Effector memory CD4-positive, alpha-beta T cell (primary cell): ENCODE measurements at regions not wholly inside any gene's neighbourhood (a gene's known extent, or its start where the extent isn't known, plus 50 kb on each side); places are given as distances from the start of the nearest gene placed in this dataset.
"Not testable (repeated sequence)": the region's sequence is repeated elsewhere in the genome, so short reads cannot be mapped to it uniquely, and the experiment has no call there.

Experiments used
- DNase-seq, 3 donors: peaks; one replicate each; pipeline ENCODE4 v3.0.0-alpha.2; 2020
- H3K27ac ChIP-seq: 2 replicates; pipeline ENCODE4 v1.7.0; 2013; ENCODE audit warnings: mild to moderate bottlenecking, low read length, moderate library complexity; ENCODE audit not compliant: insufficient read depth, poor library complexity, severe bottlenecking
- H3K27me3 ChIP-seq: replicated peaks from 2 replicates; pipeline ENCODE4 v1.7.0; 2013; ENCODE audit warnings: mild to moderate bottlenecking, low read length; ENCODE audit not compliant: insufficient read depth, control insufficient read depth, poor library complexity, severe bottlenecking
- H3K36me3 ChIP-seq: 2 replicates; pipeline ENCODE4 v1.7.0; 2013; ENCODE audit warnings: mild to moderate bottlenecking, low read length, moderate library complexity; ENCODE audit not compliant: control insufficient read depth, insufficient read depth
- H3K4me1 ChIP-seq: 2 replicates; pipeline ENCODE4 v1.7.0; 2013; ENCODE audit warnings: low read length, mild to moderate bottlenecking; ENCODE audit not compliant: control insufficient read depth, insufficient read depth, poor library complexity, severe bottlenecking
- H3K4me3 ChIP-seq: 2 replicates; pipeline ENCODE4 v1.7.0; 2013; ENCODE audit warnings: low read length, low read depth, mild to moderate bottlenecking; ENCODE audit not compliant: insufficient read depth, poor library complexity, severe bottlenecking
- H3K9me3 ChIP-seq: 2 replicates; pipeline ENCODE4 v1.7.0; 2013; ENCODE audit warnings: mild to moderate bottlenecking, low read length, moderate library complexity; ENCODE audit not compliant: control insufficient read depth

GRCh38 chr5:101278011-101278687 lies 375.1 kb upstream of the ST8SIA4 start:
- no peaks in the 10 kb centered on the region for H3K4me1 ChIP-seq

GRCh38 chr5:101271945-101272344 lies 368.9 kb upstream of the ST8SIA4 start:
- no peaks in the 10 kb centered on the region for H3K27me3 ChIP-seq
- no peaks in the 10 kb centered on the region for H3K36me3 ChIP-seq
- no peak for DNase-seq
- no peaks in the 10 kb centered on the region for H3K4me1 ChIP-seq
- H3K4me3 ChIP-seq: no peak overlapping the region
- H3K9me3 ChIP-seq: no peaks in the 10 kb centered on the region
- no peak overlapping the region for H3K27ac ChIP-seq

More at GRCh38 chr5:101278011-101278687, 375.1 kb upstream of the ST8SIA4 start:
- no peaks in the 10 kb centered on the region for H3K9me3 ChIP-seq
- H3K27ac ChIP-seq: no peak overlapping the region
- no peak overlapping the region for H3K4me3 ChIP-seq
- no peaks in the 10 kb centered on the region for H3K36me3 ChIP-seq
- no peak for DNase-seq
- no peaks in the 10 kb centered on the region for H3K27me3 ChIP-seq

- Histone ChIP-seq H3K9me3 (no peaks in the 10 kb centered on the region), H3K4me3 (no peak overlapping the region), H3K27me3 (no peaks in the 10 kb centered on the region), H3K4me1 (no peaks in the 10 kb centered on the region), H3K27ac (no peak overlapping the region), H3K36me3 (no peaks in the 10 kb centered on the region)
- no peak for DNase-seq
These were observed 368.3 kb upstream of the ST8SIA4 start for GRCh38 chr5:101271416-101271815.

GRCh38 chr5:101260857-101261256 lies 357.8 kb upstream of the ST8SIA4 start:
- no peak overlapping the region for H3K27ac ChIP-seq
- no peaks in the 10 kb centered on the region for H3K36me3 ChIP-seq

GRCh38 chr5:101253096-101253495 lies 350.0 kb upstream of the ST8SIA4 start:
- no peaks in the 10 kb centered on the region for H3K36me3 ChIP-seq
- H3K4me1 ChIP-seq: no peaks in the 10 kb centered on the region
- no peaks in the 10 kb centered on the region for H3K27me3 ChIP-seq
- no peak overlapping the region for H3K4me3 ChIP-seq
- no peak overlapping the region for H3K27ac ChIP-seq
- DNase-seq: no peak
- no peaks in the 10 kb centered on the region for H3K9me3 ChIP-seq

More at GRCh38 chr5:101260857-101261256, 357.8 kb upstream of the ST8SIA4 start:
- no peak overlapping the region for H3K4me3 ChIP-seq
- H3K27me3 ChIP-seq: no peaks in the 10 kb centered on the region
- H3K9me3 ChIP-seq: no peaks in the 10 kb centered on the region
- DNase-seq: no peak
- no peaks in the 10 kb centered on the region for H3K4me1 ChIP-seq

- no peak for DNase-seq
- no peak overlapping the region for H3K27ac ChIP-seq
- no peak overlapping the region for H3K4me3 ChIP-seq
- H3K36me3 ChIP-seq: no peaks in the 10 kb centered on the region
- H3K4me1 ChIP-seq: no peaks in the 10 kb centered on the region
- no peaks in the 10 kb centered on the region for H3K27me3 ChIP-seq
- no peaks in the 10 kb centered on the region for H3K9me3 ChIP-seq
These were observed 341.5 kb upstream of the ST8SIA4 start for GRCh38 chr5:101244621-101245020.

- H3K27ac ChIP-seq: no peak overlapping the region
- no peak overlapping the region for H3K4me3 ChIP-seq
- no peaks in the 10 kb centered on the region for H3K36me3 ChIP-seq
- H3K9me3 ChIP-seq: no peaks in the 10 kb centered on the region
- H3K4me1 ChIP-seq: no peaks in the 10 kb centered on the region
- H3K27me3 ChIP-seq: no peaks in the 10 kb centered on the region
- no peak for DNase-seq
These were observed 309.9 kb upstream of the ST8SIA4 start for GRCh38 chr5:101212942-101213514.

GRCh38 chr5:101206534-101206933 lies 303.5 kb upstream of the ST8SIA4 start:
- no peak for DNase-seq
- Histone ChIP-seq H3K9me3 (no peaks in the 10 kb centered on the region), H3K27ac (no peak overlapping the region), H3K36me3 (no peaks in the 10 kb centered on the region), H3K4me1 (no peaks in the 10 kb centered on the region), H3K4me3 (no peak overlapping the region), H3K27me3 (no peaks in the 10 kb centered on the region)

GRCh38 chr5:101205065-101205464 lies 302.0 kb upstream of the ST8SIA4 start:
- H3K4me3 ChIP-seq, H3K4me1 ChIP-seq, DNase-seq, H3K27me3 ChIP-seq, H3K9me3 ChIP-seq, H3K27ac ChIP-seq, H3K36me3 ChIP-seq: not testable (repeated sequence)

- H3K27ac ChIP-seq, H3K9me3 ChIP-seq, H3K36me3 ChIP-seq, H3K4me1 ChIP-seq, DNase-seq, H3K4me3 ChIP-seq, H3K27me3 ChIP-seq: not testable (repeated sequence)
These were observed 277.3 kb upstream of the ST8SIA4 start for GRCh38 chr5:101180365-101180764.
